CD4-positive, alpha-beta T cell treated with Interleukin-17A for 4 hours (primary cell): ENCODE measurements at regions not wholly inside any gene's neighbourhood (a gene's known extent, or its start where the extent isn't known, plus 50 kb on each side); places are given as distances from the start of the nearest gene placed in this dataset.
"Not testable (repeated sequence)": the region's sequence is repeated elsewhere in the genome, so short reads cannot be mapped to it uniquely, and the experiment has no call there.

Source experiments
- DNase-seq: peaks from one replicate; pipeline ENCODE4 v3.0.0-alpha.2; 2020; ENCODE audit warnings: mixed read lengths

- no peak for DNase-seq
Observed at GRCh38 chrX:34576864-34577263, 80.2 kb downstream of the TMEM47 start.

GRCh38 chrX:34565981-34566380 is 91.1 kb downstream of the TMEM47 start:
- DNase-seq: no peak

- no peak for DNase-seq
Observed at GRCh38 chrX:34563804-34564203, 93.3 kb downstream of the TMEM47 start.

- no peak for DNase-seq
Observed at GRCh38 chrX:34563061-34563460, 94.0 kb downstream of the TMEM47 start.

GRCh38 chrX:34562006-34562405 is 95.1 kb downstream of the TMEM47 start:
- DNase-seq: no peak

GRCh38 chrX:34560180-34560579 is 96.9 kb downstream of the TMEM47 start:
- DNase-seq: no peak

GRCh38 chrX:34559325-34559724 is 97.8 kb downstream of the TMEM47 start:
- no peak for DNase-seq

GRCh38 chrX:34557733-34558132 is 99.4 kb downstream of the TMEM47 start:
- DNase-seq: no peak

- DNase-seq: no peak
Observed at GRCh38 chrX:34555481-34555880, 101.6 kb downstream of the TMEM47 start.

- DNase-seq: no peak
Observed at GRCh38 chrX:34546366-34546765, 110.7 kb downstream of the TMEM47 start.

- DNase-seq: no peak
Observed at GRCh38 chrX:34528081-34528480, 129.0 kb downstream of the TMEM47 start.

- DNase-seq: no peak
Observed at GRCh38 chrX:34521563-34521962, 135.5 kb downstream of the TMEM47 start.

GRCh38 chrX:34509394-34509793 is 147.7 kb downstream of the TMEM47 start:
- DNase-seq: no peak

- DNase-seq: no peak
Observed at GRCh38 chrX:34503119-34503518, 154.0 kb downstream of the TMEM47 start.

- DNase-seq: no peak
Observed at GRCh38 chrX:34493086-34493485, 164.0 kb downstream of the TMEM47 start.

GRCh38 chrX:34491126-34491525 is 166.0 kb downstream of the TMEM47 start:
- DNase-seq: no peak

GRCh38 chrX:34487364-34487763 is 169.7 kb downstream of the TMEM47 start:
- no peak for DNase-seq

GRCh38 chrX:34483980-34484379 is 173.1 kb downstream of the TMEM47 start:
- no peak for DNase-seq

GRCh38 chrX:34470507-34470906 is 186.6 kb downstream of the TMEM47 start:
- DNase-seq: no peak

GRCh38 chrX:34467437-34467836 is 189.6 kb downstream of the TMEM47 start:
- DNase-seq: no peak

GRCh38 chrX:34463220-34463619 is 193.9 kb downstream of the TMEM47 start:
- not testable (repeated sequence) for DNase-seq

- not testable (repeated sequence) for DNase-seq
Observed at GRCh38 chrX:34457850-34458249, 199.2 kb downstream of the TMEM47 start.

- no peak for DNase-seq
Observed at GRCh38 chrX:34437586-34437985, 219.5 kb downstream of the TMEM47 start.

GRCh38 chrX:34426334-34426733 is 230.8 kb downstream of the TMEM47 start:
- DNase-seq: no peak

- no peak for DNase-seq
Observed at GRCh38 chrX:34406580-34406979, 250.5 kb downstream of the TMEM47 start.
